Dermis blood vessel endothelial cell (primary cell): ENCODE measurements at regions not wholly inside any gene's neighbourhood (a gene's known extent, or its start where the extent isn't known, plus 50 kb on each side); places are given as distances from the start of the nearest gene placed in this dataset.

Source experiments
- DNase-seq: peaks from one replicate; pipeline ENCODE4 v3.0.0; 2010

DNA sequence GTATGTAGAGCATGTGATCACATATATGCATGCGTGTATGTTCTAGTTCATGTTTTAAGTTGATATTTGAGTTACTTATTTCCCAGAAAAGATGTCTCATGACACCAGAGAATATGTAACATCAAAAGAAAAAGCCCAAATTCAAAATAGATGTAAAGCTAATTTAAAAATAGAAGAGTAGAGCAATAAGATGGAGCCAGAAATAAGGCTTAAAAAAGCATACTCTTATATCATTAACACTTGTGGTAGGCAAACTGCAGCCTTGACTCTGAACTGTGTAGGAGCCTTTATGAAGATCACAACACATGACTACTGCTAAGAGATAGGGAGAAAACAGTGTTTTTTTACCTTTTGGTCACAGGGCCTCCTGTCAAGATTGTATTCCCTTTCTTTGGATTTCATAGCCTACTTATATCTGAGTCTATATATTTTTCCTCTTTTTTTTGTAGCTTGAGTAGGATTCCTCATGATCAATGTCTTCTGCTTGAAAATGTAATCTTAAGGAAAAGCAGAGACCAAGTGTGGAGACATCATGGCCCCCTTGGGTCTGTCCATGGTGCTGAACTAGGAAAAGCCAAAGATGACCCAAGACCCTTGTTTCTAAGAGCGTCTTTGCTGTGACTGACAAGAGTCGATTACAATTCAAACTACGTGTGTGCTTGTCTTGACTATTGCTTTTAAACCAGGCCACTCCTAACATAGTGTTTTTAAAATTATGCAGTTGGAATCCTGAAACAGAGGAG is 390.4 kb downstream of the SHISA9 start:
- no peak for DNase-seq

DNA sequence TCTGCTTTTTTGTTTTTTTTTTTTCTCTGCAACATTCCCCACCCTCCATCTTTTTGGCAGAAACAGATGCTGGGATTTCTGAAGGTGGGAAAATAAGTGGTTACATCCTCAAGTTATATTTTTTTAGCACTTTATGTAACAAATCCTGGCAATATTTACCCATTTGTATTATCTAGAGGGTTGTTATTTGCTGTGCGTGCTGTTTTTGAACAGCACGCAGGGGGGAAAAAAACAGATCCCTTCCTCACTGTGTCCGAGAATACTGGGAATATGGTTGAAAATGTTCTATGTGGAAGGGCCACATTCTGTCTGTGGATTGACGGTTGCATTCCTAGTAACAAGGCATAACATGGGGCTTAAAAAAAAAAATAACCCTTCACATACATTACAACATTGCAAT is 394.8 kb downstream of the SHISA9 start:
- no peak for DNase-seq

DNA sequence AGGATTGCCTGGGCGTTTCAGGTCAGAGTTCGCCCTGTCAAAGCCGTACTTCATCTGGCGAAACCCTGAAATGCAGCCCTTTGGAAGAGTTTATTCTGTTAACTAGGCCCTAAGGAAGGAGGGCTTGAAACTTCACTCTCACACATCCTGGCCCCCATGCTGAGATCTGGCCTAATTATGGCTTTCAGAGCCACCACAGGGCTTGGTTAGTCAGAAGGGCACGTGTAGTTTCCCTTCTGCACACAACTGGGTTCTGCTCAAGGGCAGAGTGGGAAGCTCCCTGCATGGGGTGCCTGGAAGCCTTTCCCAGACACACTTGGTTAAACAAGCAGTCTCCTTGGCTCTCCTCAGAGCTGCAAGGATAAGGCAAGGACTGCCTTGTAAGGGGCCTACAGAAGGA is 397.3 kb downstream of the SHISA9 start:
- DNase-seq: no peak

DNA sequence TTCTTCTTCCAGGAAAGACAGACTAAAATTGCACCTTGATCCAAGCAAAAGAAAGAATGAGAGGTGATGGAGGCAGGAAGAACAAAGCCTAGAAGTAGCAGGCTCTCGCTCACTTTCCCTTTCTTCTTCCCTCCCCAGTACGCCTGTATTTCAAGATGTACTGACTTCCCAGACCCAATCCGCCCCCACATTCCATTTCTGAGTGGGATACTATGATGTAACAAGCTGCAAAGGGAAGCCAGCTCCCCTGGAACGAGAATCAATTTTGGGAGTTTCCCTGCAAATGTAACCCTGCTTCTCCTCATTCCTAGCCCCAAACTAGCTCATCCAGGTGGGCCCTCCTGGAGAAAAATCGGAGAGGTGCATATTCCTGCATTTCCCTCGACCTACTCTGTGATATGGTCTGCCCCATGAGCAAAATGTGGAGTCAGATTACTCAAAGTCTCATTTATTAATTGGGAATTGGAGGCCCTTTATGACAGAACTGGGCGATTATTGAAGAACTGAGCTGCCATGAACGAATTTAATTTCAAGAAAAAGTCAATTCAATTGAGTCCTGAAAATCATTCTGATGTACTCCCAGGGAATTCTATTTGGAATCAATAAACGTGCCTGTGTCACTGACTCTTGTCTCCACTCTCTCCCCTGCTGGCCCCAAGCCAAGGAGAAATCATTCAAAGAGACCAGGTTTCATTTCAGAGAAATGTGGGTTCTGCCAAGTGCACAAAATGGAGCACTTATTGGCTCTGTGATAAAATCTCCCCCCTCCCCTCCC is 398.9 kb downstream of the SHISA9 start:
- DNase-seq: no peak

DNA sequence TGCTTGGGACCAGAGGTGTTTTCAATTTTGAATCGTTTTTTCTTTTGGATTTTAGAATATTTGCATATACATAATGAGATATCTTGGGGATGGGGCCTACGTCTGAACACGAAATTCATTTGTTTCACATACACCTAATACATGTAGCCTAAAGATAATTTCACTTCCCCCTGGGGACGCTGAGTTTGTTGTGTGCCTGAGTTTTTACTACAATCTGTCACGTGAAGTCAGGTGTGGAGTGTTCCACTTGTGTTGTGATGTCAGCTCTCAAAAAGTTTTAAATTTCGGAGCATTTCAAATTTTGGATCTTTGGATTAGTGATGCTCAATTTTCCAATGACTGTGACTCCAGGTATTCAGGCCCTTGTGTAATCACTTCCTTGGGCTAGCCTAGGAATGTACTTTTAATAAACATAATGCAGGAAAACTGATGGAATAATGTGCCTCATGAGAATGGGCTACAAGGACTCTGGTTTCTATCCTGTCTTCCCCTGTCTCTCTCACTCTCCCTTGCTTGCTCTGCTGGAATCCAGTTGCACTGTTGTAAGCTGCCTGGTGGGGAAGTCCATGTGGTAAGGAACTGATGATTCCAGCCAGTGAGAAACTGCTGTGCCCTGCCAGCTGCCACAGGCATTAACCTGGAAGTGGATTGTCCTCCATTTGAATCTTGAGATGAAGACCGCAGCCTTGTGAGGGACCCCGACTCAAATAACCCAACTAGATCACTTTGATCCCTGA is 403.8 kb downstream of the SHISA9 start:
- DNase-seq: no peak

DNA sequence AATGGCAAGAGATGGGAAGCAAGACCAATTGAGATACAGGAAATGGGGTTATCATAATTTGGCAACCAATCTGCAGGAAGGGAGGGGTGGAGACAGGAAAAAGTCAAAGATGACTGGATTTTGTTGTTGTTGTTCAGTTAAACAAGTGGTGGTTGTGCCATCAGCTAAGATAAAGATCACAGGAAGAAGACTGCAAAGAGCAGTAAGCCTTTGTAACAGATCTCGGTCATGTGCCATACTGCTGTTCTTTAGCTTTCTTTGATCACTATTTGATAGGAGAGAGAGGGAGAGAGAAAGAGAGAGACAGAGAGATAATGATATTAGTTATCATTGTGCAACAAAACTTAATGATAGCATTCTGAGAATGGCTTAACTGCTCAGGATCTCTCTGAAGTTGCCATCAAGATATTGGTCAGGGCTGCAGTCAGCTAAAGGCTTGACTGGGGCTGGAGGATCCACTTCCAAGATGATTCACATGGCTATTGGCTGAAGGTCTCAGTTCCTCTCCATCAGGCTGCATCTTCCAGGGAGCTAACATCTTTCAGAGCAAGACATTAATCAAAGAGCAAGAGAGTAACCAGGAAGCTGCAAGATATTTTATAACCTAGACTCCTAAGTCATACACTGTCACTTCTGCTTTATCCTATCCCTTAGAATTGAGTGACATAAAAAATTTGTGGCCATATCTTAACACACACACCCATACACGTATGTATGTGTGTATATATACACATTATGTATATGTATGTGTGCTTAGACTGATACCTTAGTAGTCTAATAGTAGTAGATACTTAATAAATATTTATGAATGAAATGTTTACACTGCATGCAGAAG is 405.0 kb downstream of the SHISA9 start:
- DNase-seq: no peak

DNA sequence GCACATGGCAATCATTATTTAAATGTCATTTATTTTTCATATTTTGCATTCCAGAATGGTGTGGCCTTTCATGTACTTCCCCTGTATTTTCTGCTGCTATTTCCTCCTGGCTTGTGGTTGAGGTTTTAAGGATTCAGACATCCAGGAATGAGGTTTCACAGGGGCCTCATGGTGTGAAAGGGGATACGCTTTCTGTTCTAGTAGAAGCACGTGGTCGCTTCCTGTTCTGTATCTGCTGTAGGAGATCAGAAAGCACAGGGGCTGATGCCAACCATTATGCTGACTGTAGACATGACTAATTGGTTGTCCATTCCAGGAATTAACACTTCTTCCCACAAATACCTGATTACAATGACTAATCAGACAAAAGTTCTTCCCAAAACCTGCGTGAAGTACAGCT is 405.9 kb downstream of the SHISA9 start:
- no peak for DNase-seq

DNA sequence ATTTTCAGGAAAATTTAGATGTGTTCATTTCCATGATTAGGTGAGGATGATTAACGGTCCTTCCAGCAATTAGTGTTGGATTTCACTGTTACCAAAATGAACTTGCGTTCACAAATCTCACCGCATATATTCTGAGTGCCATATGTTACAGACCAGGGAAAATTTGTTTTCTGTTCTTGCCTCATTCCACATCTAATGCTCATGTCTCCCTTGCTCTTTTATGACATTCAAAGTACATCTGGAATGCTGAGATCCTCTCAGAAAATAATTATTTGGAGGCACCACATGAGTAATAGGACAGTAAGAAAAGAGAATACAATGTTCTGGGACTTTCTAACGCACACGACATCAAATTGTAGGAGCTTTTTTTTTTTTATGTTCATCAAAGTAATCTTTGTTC is 406.5 kb downstream of the SHISA9 start:
- DNase-seq: no peak

DNA sequence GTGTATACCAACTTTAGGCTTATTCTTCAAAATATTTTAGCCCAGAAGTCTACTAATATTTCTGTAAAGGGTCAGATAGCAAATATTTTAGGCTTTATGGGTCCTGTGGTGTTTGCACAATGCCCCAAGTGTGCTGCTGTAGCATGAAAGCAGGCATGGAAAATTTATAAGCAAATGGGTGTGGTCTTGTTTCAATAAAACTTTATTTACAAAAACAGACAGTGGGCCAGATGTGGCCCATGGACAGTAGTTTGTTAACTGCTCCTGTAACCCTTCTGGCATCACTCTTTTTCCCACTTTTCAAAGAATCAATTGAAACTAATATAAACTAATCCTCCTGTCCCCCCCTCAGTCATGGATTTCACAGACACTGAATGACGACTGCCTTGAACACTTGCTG is 410.7 kb downstream of the SHISA9 start:
- DNase-seq: no peak

DNA sequence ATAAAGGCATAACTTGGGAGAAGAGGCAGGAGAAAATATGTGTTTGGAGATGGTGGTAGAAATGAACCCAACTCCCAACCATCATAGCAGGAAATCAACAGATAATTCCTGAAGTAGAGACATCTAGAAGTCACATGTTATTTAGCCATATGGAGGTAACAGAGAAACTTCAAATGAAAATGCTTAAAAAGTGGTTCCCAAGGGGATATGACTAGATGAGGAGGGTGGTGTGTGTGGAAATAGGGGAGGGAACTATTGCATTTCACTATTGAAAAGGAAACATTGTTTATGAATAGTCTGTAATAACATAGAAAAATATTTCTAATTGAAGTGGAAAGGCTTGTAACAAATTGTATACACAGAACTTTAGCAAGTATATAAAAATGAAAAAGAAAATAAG is 412.0 kb downstream of the SHISA9 start:
- no peak for DNase-seq

DNA sequence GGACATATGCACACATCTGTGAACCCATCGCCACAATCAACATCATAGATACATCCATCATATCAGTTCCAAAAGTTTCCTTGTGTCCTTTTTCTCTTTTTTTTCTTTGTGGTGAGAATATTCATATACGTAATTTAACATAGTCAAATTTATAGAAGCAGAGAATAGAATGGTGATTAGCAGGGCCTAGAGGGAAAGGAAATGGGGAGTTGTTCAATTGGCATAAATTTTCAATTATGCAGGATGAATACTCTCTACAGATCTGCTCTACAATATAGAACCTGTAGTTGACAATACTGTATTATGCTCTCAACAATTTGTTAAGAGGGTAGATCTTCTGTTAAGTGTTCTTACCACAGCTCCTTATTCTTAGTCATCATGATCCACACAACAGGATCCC is 413.2 kb downstream of the SHISA9 start:
- no peak for DNase-seq

DNA sequence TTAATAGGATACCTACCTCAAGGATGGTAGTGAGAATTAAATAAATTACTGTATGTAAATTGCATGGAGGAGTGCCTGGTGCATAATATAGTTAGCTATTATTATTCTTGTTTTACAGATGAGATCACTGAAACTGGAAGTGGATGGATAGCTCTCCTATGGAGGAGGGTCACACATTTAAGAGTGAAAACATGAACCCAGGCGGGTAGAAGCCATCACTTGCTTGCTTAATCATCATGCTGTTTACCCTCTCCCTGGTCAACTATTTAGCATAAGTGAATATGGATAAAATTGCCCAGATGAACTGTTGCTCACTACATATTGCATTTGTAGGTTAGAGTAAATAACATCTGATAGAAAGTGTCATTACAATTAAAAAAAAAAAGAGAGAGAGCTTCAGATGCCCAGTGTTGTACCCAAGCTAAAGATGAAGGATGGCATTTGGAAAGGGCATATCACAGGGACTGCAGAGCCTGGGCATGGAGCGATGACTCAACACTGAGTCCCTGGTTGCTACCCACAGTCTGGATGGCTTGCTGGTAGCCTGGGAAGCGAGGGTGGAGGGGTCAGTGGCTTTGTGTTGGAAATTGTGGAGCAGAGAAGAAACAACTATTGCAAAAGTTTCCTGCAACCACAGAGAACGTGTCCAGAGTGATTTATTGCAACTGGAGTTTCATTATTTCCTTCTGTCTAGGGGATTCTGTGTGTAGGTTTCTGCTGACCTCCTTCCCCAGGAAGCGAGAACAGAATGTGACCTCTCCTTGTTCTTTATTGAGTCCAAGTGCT is 414.4 kb downstream of the SHISA9 start:
- no peak for DNase-seq

DNA sequence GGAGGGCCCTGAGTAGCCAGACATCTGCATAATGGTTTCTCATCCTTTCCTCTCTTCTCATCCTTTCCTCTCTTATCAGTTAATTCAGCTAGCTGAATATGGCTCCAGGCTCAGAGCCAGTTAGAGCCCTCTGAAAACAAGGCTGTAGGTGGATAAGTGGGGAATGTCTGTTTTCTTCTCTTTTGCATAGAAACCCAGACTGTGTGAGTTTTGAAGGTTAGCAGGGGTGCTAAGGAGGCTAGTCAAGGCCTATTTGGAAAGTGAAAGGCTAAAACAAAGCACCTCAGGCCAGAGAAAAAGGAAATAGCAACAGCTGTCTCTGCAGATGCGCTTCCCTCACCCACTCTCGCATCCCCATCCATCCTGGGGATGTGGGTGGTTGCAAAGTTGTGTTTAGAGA is 420.9 kb downstream of the SHISA9 start:
- DNase-seq: no peak

DNA sequence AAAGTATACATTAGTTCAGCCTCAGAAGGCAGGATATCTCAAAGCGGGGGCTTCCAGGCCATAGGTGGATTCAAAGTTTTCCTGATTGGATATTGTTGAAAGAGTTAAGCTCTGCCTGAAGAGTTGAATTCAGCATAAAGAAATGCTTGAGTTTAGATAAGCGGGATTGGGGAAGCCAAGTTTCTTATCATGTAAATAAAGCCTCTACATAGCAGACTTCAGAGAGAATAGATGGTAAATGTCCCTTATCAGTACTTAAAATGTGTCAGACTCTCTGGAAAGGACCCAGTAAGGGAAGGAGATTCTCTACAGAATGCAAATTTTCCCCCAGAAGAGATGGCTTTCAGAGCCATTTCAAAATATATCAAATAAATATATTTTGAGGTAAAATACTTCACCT is 423.5 kb downstream of the SHISA9 start:
- no peak for DNase-seq

DNA sequence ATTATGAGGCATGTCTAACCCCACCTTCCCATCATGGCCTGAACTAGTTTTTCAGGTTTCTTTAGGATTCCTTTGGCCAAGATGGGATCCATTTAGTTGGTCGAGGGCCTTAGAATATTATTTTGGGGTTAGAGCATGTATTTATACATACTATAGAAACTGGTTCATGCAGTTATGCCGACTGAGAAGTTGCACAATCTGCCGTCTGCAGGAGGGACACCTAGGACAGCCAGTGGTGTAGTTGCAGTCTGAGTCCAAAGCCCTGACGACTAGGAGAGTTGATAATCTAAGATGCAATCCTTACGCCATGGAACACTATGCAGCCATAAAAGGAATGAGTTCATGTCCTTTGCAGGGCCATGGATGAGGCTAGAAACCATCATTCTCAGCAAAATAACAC is 424.0 kb downstream of the SHISA9 start:
- no peak for DNase-seq

DNA sequence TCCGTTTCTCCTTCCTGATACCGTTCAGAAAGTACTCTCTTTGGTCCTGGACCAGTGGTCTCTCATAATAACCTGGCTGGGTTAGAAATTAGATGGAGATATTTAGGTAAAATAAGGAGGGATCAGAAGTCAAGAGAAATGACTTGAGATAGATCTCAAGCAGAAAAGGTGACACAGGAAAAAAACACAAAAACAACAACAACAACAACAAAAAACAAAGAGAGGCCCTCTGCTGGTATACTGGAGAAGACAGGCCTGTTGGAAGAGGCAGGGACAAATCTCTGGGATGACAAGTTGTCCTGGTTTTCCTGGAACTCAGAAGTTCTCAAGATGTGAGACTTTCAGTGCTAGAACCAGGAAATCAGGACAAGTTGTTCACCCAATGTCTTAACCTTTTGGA is 430.5 kb downstream of the SHISA9 start:
- no peak for DNase-seq

DNA sequence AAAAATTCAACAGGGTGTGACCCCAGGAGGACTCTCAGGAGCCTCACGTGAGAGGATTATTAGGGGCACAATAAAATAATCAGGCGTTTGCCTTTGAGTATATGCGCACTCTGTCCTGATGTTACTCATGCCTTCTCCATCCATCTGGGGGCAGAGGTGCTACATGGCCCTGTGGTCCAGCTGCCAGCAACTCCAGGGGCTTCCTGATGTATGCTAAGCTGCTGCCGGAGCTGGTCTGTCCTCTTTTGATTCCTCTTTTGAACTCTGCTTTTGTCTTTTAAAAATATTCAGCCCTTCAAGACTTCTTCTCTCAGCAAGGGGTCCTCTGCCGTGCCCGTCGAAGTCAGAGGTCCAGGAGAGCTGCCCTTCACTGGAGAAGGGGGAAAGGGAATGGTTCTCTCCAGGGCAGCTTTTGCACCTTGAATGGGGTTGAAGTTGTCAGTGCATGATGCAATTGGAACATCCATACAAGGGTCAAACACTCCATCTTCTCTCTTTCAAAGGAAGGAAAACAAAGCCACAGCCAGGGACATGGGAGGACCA is 431.4 kb downstream of the SHISA9 start:
- DNase-seq: no peak

DNA sequence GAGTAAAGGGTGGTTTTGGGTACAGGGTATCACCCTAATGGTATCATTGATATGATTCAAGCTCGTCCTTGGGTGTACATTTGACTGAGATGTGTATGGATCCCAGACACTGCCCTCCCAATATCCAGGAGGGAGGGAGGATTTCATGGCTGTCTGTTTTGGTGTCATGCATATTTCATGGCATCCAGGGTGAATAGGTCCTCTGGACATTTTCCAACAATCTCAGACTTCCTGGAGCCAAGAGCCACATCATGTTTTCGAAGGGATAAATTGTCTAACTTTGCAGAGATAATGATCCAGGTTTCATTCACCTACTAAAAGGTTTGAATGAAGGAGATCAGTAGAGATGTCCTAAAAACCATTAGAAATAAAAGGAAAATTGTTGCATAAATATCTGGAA is 431.9 kb downstream of the SHISA9 start:
- DNase-seq: no peak

DNA sequence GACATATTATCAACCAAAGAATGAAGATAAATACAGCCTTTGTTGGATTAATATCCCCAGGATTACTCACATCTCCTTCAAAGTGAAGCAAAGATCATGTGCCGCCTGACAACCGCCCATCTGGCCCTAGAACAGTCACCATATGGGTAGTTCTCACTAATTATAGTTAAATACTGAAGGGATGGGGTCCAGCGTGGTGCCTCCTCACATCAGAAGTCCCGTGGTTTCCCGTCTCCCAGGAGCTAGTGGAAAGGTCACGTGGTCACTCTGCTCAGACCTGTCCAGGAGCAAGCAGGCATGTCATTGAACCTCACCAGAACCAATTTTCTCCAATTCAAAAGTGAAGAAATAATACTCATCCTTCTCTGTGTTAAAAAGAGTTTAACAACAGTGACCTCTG is 434.5 kb downstream of the SHISA9 start:
- DNase-seq: no peak

DNA sequence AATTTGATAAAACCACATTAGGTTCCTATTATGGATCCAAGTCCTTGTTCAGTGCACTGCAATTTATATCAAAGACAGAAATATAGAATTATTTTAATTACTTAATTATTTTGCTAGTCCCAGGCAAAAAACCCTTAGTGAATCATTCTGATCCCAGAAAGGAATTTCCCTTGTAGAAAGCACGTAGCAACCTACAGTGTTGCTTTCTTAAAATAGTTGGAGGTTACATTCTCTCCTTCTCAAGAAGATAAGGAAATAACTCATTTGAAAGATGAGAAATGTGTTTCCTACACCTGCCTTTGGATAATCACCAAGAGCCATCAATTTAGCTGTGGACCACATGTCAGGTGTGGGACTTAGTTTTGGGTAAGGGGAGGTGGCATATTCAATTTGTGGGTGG is 434.9 kb downstream of the SHISA9 start:
- DNase-seq: no peak
